GM12865 (cell line): ENCODE measurements at regions not wholly inside any gene's neighbourhood (a gene's known extent, or its start where the extent isn't known, plus 50 kb on each side); places are given as distances from the start of the nearest gene placed in this dataset.

ENCODE experiments used
- DNase-seq: peaks from one replicate; pipeline ENCODE4 v3.0.0; 2010; ENCODE audit warnings: low read depth
- H3K4me3 ChIP-seq: 2 replicates; pipeline ENCODE4 v1.5.1; 2011; ENCODE audit warnings: mild to moderate bottlenecking, low read depth, low read length, control low read depth
- CTCF ChIP-seq: IDR thresholded peaks from 2 replicates; pipeline ENCODE4 v1.5.1; 2011; ENCODE audit warnings: low read length, control low read depth, low read depth, inconsistent platforms; ENCODE audit not compliant: insufficient read depth; ENCODE audit errors: missing control alignments

- DNase-seq, result no peak
- no peak overlapping the region for H3K4me3 ChIP-seq
- TF ChIP-seq CTCF, result no peak
Measured at GRCh38 chr12:65653946-65654629, 170.2 kb upstream of the HMGA2 start.

GRCh38 chr12:65655074-65655493 is 169.2 kb upstream of the HMGA2 start:
- no peak overlapping the region for H3K4me3 ChIP-seq
- TF ChIP-seq CTCF, result no peak
- no peak for DNase-seq

- H3K4me3 ChIP-seq, result no peak overlapping the region
- DNase-seq, result no peak
- TF ChIP-seq CTCF, result no peak
Measured at GRCh38 chr12:65656156-65656882, 168.0 kb upstream of the HMGA2 start.

DNA sequence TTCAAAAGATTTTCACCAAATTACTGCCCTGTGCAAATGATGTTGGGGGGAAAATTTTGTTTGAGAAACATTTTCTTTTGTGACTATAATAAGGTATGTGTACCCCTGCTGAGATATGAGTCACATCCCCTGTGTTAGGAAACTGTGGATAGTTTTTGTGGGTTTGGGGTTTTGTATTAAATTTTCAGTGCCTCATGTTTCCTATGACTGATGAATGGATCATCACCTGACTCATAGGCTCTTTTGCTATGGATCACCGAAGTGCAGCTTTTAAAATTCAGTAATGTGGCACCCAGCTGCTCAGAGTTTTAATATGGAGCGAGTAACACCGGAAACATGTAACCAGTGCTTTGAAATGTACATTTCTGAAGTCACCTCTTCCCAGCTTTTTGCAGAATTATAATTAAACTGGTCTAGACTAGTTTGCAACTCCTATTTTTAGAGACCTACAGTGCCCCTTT is 167.4 kb upstream of the HMGA2 start:
- peak; percentile 36 for DNase-seq
- no peak for TF ChIP-seq CTCF
- no peak overlapping the region for H3K4me3 ChIP-seq

DNA sequence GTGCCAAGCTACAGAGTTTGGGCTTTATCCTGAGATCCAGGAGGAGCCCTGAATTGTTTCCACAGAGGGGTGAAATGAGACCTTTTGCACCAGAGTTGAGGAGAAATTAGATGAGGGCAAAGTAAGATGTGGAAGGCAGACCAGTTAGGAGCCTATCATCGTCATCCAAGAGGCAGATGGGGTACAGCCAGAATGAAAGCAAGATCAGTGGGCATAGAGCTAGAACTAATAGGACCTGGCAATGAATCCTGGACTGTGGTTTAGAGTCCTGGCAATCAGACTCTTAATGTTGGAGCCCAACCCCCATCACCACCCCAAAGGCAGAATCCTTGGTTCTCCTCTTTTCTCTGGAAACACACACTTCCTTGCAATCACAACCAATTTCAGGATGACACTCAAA is 166.6 kb upstream of the HMGA2 start:
- no peak for DNase-seq
- H3K4me3 ChIP-seq, result no peak overlapping the region
- TF ChIP-seq CTCF, result no peak

- no peak overlapping the region for H3K4me3 ChIP-seq
- TF ChIP-seq CTCF, result no peak
- DNase-seq, result no peak
Measured at GRCh38 chr12:65658360-65658759, 165.9 kb upstream of the HMGA2 start.

DNA sequence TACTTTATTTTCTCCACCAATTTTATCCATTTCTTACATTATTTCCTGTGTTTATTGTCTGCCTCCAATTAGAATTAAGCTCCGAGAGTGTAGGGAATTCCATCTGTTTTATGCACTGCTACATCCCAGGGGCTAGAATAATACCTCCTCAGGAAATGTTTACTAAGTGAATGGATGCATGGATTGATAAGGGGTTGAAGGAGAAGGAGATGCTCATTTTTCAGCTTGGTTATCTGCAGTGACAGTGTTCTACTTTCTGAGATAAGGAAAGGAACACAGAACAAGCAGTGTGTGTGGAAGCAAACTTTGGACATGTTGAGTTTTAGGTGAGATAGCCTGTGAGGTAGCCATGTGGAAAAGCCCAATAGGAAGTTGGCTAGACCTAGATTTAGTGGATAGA is 164.6 kb upstream of the HMGA2 start:
- TF ChIP-seq CTCF, result no peak
- H3K4me3 ChIP-seq, result no peak overlapping the region
- DNase-seq, result no peak
